Endothelial cell of umbilical vein (primary cell): ENCODE measurements at regions not wholly inside any gene's neighbourhood (a gene's known extent, or its start where the extent isn't known, plus 50 kb on each side); places are given as distances from the start of the nearest gene placed in this dataset.

ENCODE experiments used
- BruUV-seq: library from RNA; stranded (reverse); fragments of 400-500 nt; replicated peaks from 2 replicates; lab custom pipeline; 2021; lab: Mats Ljungman, UMichigan
- CTCF ChIA-PET: fragments of 300-600, 350-600 bp; sonication (Branson Sonifier 250); formaldehyde crosslinking; loops from one replicate; lab custom pipeline; 2021; ENCODE audit warnings: antibody characterized with exemption, inconsistent platforms; lab: Charles Lee
- POLR2A ChIA-PET: fragments of 300-600, 350-600 bp; sonication (Branson Sonifier 250); formaldehyde crosslinking; loops from one replicate; lab custom pipeline; 2021; ENCODE audit warnings: antibody characterized with exemption, inconsistent platforms; lab: Charles Lee
- DNase-seq: peaks from one replicate; pipeline ENCODE4 v3.0.0-alpha.2; 2011; ENCODE audit warnings: low read depth, low spot score
- FAIRE-seq: peaks from 2 replicates; lab custom pipeline; 2011; peaks lifted over from hg19 to GRCh38; lab: Jason Lieb, UNC
- H2AFZ ChIP-seq: 2 replicates; pipeline ENCODE4 v1.6.0; 2012; ENCODE audit warnings: low read depth, low read length, control low read depth, inconsistent platforms
- H3K27ac ChIP-seq: 2 replicates; pipeline ENCODE4 v1.5.1; 2011; ENCODE audit warnings: low read depth, mild to moderate bottlenecking, control low read depth, low read length, moderate library complexity; ENCODE audit not compliant: insufficient read depth
- H3K27me3 ChIP-seq, 2 experiments: 2 replicates each; pipeline versions ENCODE4 v1.6.0 to v1.6.1; 2011; ENCODE audit warnings: low read length in 2 of 2, mixed read lengths in 1 of 2; ENCODE audit not compliant: control insufficient read depth in 2 of 2, insufficient read depth in 2 of 2
- H3K36me3 ChIP-seq, 2 experiments: 2 replicates in 1 of 2; 3 replicates in 1 of 2; pipeline ENCODE4 v1.5.1; 2011; ENCODE audit warnings: low read length in 2 of 2, mild to moderate bottlenecking in 1 of 2, moderate library complexity in 1 of 2; ENCODE audit not compliant: control insufficient read depth in 2 of 2, insufficient read depth in 2 of 2; ENCODE audit errors: extremely low read depth in 1 of 2
- H3K4me1 ChIP-seq: 3 replicates; pipeline ENCODE4 v1.5.1; 2011; ENCODE audit warnings: mild to moderate bottlenecking, low read length; ENCODE audit not compliant: control insufficient read depth, insufficient read depth; ENCODE audit errors: extremely low read depth
- H3K4me2 ChIP-seq: 2 replicates; pipeline ENCODE4 v1.6.1; 2011; ENCODE audit warnings: low read length, control low read depth, mixed read lengths; ENCODE audit not compliant: insufficient read depth
- H3K4me3 ChIP-seq, 3 experiments: fragments of 200-600 bp in 1 of 3; sonication (generic), shearing (Covaris generic) in 1 of 3; replicated peaks in 1 of 3; 2 replicates each; pipeline ENCODE4 v1.5.1; 2011 to 2016; ENCODE audit warnings: control low read depth in 3 of 3, low read length in 3 of 3, mild to moderate bottlenecking in 2 of 3, inconsistent platforms in 1 of 3, low read depth in 1 of 3, moderate library complexity in 1 of 3; ENCODE audit not compliant: insufficient read depth in 1 of 3
- H3K79me2 ChIP-seq: 2 replicates; pipeline ENCODE4 v1.6.0; 2012; ENCODE audit warnings: low read length, inconsistent platforms; ENCODE audit not compliant: control insufficient read depth, insufficient read depth
- H3K9ac ChIP-seq: replicated peaks from 2 replicates; pipeline ENCODE3; 2011; ENCODE audit warnings: low read length, control low read depth; ENCODE audit not compliant: insufficient read depth; ENCODE audit errors: extremely low read depth
- H3K9me1 ChIP-seq: replicated peaks from 3 replicates; pipeline ENCODE4 v1.6.0; 2011; ENCODE audit warnings: mild to moderate bottlenecking, low read length; ENCODE audit not compliant: control insufficient read depth, insufficient read depth; ENCODE audit errors: extremely low read depth
- H3K9me3 ChIP-seq: replicated peaks from 2 replicates; pipeline ENCODE4 v1.5.1; 2012; ENCODE audit warnings: low read length, inconsistent platforms; ENCODE audit not compliant: control insufficient read depth, insufficient read depth
- H4K20me1 ChIP-seq: replicated peaks from 2 replicates; pipeline ENCODE3; 2011; ENCODE audit warnings: mild to moderate bottlenecking, low read length; ENCODE audit not compliant: control insufficient read depth, insufficient read depth; ENCODE audit errors: extremely low read depth
- EZH2 ChIP-seq: IDR thresholded peaks from 2 replicates; pipeline ENCODE4 v1.6.1; 2012; ENCODE audit warnings: borderline replicate concordance, low read depth, mild to moderate bottlenecking, moderate library complexity, low read length, inconsistent platforms; ENCODE audit not compliant: severe bottlenecking
- FOS ChIP-seq: IDR thresholded peaks from 2 replicates; pipeline ENCODE4 v1.6.1; 2011; ENCODE audit warnings: mild to moderate bottlenecking, low read length, moderate library complexity, borderline replicate concordance; ENCODE audit not compliant: insufficient read depth
- GATA2 ChIP-seq: IDR thresholded peaks from 2 replicates; pipeline ENCODE4 v1.7.0; 2011; ENCODE audit warnings: low read depth, mild to moderate bottlenecking, moderate library complexity, mixed read lengths, low read length; ENCODE audit not compliant: insufficient read length, insufficient read depth
- JUN ChIP-seq: IDR thresholded peaks from 2 replicates; pipeline ENCODE4 v1.6.1; 2011; ENCODE audit warnings: borderline replicate concordance, low read depth; ENCODE audit not compliant: insufficient read length, insufficient read depth
- MYC ChIP-seq: IDR thresholded peaks from one replicate; pipeline ENCODE4 v1.6.1; 2011; ENCODE audit warnings: mild to moderate bottlenecking, low read depth, low read length
- POLR2A ChIP-seq: IDR thresholded peaks from 2 replicates; pipeline ENCODE4 v1.6.1; 2012; ENCODE audit warnings: low read depth, mild to moderate bottlenecking, control low read depth, low read length
- POLR2AphosphoS5 ChIP-seq: IDR thresholded peaks from 2 replicates; pipeline ENCODE4 v1.6.1; 2012; ENCODE audit warnings: low read depth, mild to moderate bottlenecking, control low read depth, low read length, moderate library complexity; ENCODE audit not compliant: insufficient read depth
- dilution Hi-C: fragments of 300-500 bp; cut with MboI; formaldehyde crosslinking; loops from one replicate; pipeline ENCODE4 v1.15.0; 2019; ENCODE audit warnings: low sequenced_read_pairs; ENCODE audit not compliant: extremely low pct_ligation_motif_present
- intact Hi-C: fragments of 100-400 bp; cut with micrococcal nuclease; formaldehyde crosslinking; loops from one replicate; pipeline ENCODE4 v1.10.0; 2022
- TF ChIP-seq, protein P1 (sequence below): IDR thresholded peaks from 2 replicates; pipeline ENCODE4 v1.6.1; 2011; ENCODE audit not compliant: insufficient read depth, insufficient read length
- TF ChIP-seq, protein P2 (sequence below), 2 donors: IDR thresholded peaks; 1 replicate in 1 of 2; 2 replicates in 1 of 2; pipeline ENCODE4 v1.5.1; 2011; ENCODE audit warnings: low read length in 2 of 2, mild to moderate bottlenecking in 2 of 2, moderate library complexity in 2 of 2, control low read depth in 1 of 2, inconsistent platforms in 1 of 2, low read depth in 1 of 2; ENCODE audit not compliant: insufficient read depth in 1 of 2; ENCODE audit errors: extremely low read depth in 1 of 2

GRCh38 chr2:145207884-145208283 is 688.0 kb upstream of the ZEB2 start:
- POLR2A ChIA-PET = no interaction called here
- intact Hi-C loops = loop anchor here (5.0 to 10.0 kb wide), 3 partner anchors 271 to 683 kb away; partner anchors contain the start of gene ZEB2
- Histone ChIP-seq H3K4me1 (peaks cover 14% of the 10 kb centered on the region), H3K79me2 (no peaks in the 10 kb centered on the region), H3K27ac (peak overlapping the region; percentile 23), H2AFZ (peak overlapping the region; percentile 57), H3K27me3 (no peaks in the 10 kb centered on the region), H3K4me2 (no peak overlapping the region), H3K9ac (no peak overlapping the region), H3K4me3 (no peak overlapping the region), H3K9me1 (no peaks in the 10 kb centered on the region), H4K20me1 (no peaks in the 10 kb centered on the region), H3K9me3 (no peaks in the 10 kb centered on the region), H3K36me3 (no peaks in the 10 kb centered on the region)
- no TSS peak for BruUV-seq
- CTCF ChIA-PET = no interaction called here
- FAIRE-seq (peak; percentile 38), DNase-seq (peak; percentile 94)
- TF ChIP-seq POLR2A (no peak), POLR2AphosphoS5 (peak; percentile 70), JUN (peak; percentile 42), MYC (no peak), GATA2 (peak; percentile 90), EZH2 (no peak), FOS (peak; percentile 10)
- TF ChIP-seq, protein P1, sequence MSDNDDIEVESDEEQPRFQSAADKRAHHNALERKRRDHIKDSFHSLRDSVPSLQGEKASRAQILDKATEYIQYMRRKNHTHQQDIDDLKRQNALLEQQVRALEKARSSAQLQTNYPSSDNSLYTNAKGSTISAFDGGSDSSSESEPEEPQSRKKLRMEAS = peak; percentile 18
- TF ChIP-seq, protein P2, sequence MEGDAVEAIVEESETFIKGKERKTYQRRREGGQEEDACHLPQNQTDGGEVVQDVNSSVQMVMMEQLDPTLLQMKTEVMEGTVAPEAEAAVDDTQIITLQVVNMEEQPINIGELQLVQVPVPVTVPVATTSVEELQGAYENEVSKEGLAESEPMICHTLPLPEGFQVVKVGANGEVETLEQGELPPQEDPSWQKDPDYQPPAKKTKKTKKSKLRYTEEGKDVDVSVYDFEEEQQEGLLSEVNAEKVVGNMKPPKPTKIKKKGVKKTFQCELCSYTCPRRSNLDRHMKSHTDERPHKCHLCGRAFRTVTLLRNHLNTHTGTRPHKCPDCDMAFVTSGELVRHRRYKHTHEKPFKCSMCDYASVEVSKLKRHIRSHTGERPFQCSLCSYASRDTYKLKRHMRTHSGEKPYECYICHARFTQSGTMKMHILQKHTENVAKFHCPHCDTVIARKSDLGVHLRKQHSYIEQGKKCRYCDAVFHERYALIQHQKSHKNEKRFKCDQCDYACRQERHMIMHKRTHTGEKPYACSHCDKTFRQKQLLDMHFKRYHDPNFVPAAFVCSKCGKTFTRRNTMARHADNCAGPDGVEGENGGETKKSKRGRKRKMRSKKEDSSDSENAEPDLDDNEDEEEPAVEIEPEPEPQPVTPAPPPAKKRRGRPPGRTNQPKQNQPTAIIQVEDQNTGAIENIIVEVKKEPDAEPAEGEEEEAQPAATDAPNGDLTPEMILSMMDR (IDR thresholded peaks at IDR 0.05; ENCODE audit: extremely low read depth in 1 of 2, insufficient read depth in 1 of 2, low read depth in 1 of 2, low read length in 2 of 2) = no peak
- dilution Hi-C loops = no loop called here
